AG10803 (cell line): ENCODE measurements at regions not wholly inside any gene's neighbourhood (a gene's known extent, or its start where the extent isn't known, plus 50 kb on each side); places are given as distances from the start of the nearest gene placed in this dataset.

Source experiments
- DNase-seq: peaks from one replicate; pipeline ENCODE4 v3.0.0; 2010; ENCODE audit warnings: low read depth
- H3K4me3 ChIP-seq: 2 replicates; pipeline ENCODE4 v1.5.1; 2011; ENCODE audit warnings: mild to moderate bottlenecking, low read length, control low read depth
- TF ChIP-seq, protein P1 (sequence below): conservative IDR thresholded peaks from 2 replicates; pipeline ENCODE4 v1.5.1; 2011; ENCODE audit warnings: mild to moderate bottlenecking, low read length, control low read depth, inconsistent platforms

DNA sequence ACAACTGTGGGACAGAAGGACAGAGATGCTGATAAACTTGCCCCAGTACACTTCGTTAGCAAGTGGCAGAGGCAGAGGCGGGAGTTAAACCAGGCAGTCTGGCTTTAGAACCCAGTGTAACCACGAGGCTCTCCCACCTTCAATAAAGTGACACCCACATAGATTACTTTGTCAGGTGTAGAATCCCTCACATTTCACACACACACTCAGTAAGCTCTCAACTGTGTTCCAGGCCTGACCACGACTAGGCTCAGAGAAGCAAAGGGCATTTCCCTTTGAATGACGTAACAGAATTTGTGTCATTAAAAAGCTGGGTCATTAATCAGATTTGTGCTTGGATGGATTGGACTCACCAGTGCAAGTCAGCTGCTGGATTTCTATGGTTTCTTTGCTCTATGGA is 118.3 kb upstream of the RCN1 start:
- DNase-seq = no peak
- TF ChIP-seq, protein P1, sequence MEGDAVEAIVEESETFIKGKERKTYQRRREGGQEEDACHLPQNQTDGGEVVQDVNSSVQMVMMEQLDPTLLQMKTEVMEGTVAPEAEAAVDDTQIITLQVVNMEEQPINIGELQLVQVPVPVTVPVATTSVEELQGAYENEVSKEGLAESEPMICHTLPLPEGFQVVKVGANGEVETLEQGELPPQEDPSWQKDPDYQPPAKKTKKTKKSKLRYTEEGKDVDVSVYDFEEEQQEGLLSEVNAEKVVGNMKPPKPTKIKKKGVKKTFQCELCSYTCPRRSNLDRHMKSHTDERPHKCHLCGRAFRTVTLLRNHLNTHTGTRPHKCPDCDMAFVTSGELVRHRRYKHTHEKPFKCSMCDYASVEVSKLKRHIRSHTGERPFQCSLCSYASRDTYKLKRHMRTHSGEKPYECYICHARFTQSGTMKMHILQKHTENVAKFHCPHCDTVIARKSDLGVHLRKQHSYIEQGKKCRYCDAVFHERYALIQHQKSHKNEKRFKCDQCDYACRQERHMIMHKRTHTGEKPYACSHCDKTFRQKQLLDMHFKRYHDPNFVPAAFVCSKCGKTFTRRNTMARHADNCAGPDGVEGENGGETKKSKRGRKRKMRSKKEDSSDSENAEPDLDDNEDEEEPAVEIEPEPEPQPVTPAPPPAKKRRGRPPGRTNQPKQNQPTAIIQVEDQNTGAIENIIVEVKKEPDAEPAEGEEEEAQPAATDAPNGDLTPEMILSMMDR = no peak

DNA sequence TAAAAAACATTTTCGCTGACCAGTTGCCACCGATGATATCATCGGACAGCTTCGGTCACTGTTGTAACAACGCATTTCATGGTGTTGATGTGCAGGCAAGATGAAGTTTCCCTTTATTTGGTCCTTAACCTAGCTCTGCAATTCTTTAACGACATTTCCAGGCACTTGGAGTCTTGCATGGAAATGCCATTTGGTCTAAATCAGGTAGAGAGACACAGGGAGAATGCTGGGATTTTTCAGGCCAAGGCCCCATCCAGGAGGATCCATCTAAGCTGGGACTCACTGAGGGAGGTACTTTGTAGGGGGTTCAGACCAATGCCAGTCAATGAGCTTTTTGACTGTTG is 121.5 kb upstream of the RCN1 start:
- H3K4me3 ChIP-seq = no peak overlapping the region
- TF ChIP-seq, protein P1 = no peak
- no peak for DNase-seq

More for the DNA sequence above, 118.3 kb upstream of the RCN1 start:
- H3K4me3 ChIP-seq = no peak overlapping the region

DNA sequence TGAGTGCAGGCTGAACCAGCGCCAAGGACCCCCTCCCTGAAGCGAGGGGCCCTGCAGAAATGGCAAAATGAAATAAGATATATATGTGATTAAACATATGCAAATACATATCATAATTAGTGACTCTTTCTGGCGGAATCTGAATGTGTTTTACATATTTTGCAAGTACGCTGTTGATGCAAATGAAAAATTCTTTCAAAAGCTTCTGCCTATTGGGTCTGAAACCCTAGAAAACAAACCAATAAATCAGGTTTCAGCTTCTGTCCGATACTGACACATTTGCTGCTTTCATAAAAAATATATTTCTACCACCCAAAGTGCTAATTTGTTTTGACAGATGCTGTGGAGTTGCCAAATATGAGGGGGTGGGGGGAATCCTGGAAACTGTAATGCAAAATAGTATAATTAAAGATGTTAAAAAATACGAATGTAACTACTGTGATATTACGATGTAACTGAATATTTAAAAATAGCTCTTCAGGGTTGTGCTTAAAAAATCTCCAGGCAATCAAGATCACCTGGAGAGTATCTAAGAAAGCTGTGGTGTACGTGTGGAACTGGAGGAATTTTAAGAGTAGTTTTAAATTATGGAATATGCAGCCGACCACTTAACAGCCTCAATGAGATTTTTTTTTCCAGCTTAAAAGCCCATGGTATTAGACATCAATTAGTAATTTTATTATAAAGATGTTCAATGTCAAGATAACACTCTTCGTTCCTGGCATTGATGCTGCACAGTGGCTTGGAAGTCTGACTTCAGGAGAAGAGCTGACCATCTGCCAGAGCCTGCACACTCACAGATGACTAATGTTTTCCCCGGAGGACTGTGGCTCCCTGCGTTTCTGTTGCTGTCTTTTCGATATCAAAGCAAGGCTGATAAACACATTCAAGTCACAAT is 122.2 kb upstream of the RCN1 start:
- peak; percentile 74 for DNase-seq
- H3K4me3 ChIP-seq = no peak overlapping the region
- TF ChIP-seq, protein P1 = no peak

DNA sequence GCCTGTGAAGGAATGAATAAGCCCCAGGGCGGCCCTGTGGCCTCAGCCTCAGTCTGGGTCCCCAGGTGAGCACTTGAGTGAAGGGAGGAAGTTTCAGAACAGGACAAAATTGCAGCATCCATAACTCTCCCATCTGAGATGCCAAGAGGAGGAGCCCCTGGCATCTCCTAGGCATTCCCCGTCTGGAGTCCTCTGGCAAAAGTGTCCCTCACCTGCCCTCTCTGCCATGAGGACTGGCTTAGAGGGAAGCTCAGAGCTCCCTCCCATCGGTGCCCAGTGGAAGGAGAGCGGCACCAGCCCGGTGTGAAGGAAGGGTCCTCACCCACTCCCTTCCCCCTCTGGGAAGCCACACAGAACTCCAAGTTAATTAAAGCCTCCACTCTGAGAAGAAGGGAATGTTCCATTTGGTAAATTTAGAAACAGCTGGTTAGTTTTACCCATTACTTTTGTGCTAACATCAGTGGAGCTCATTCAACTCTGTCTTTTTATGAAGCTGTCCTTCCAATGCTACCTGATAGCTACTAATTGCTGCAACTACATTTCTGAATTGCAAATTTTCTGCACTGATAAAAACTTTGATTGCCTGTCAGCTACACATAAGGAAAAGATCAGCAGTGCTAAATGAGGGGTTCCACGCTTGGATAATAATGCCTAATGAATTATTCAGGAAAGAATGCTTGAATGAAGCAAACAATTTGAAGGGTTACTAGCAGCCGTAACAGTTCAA is 123.3 kb upstream of the RCN1 start:
- no peak overlapping the region for H3K4me3 ChIP-seq
- TF ChIP-seq, protein P1 = no peak
- no peak for DNase-seq

DNA sequence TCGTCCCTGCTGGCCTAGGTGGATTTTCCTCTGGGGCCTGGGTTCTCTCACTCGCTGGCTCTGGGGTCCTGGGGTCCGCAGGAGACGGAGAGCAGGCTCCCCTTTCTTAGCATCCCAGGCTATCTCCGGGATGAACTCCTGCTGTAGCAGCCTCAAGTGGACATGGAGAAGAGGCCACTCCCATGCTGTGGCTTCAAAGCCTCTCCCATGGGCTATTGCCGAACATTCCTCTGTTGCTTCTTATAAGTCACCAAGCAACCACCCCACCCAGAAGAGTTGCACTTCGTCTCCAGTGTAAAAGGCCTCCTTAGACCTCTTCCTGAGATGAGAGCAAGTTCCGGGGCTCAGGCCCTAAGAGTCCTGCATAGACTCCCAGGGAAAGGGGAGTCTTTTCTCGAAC is 124.0 kb upstream of the RCN1 start:
- H3K4me3 ChIP-seq = no peak overlapping the region
- DNase-seq = no peak
- TF ChIP-seq, protein P1 = no peak

DNA sequence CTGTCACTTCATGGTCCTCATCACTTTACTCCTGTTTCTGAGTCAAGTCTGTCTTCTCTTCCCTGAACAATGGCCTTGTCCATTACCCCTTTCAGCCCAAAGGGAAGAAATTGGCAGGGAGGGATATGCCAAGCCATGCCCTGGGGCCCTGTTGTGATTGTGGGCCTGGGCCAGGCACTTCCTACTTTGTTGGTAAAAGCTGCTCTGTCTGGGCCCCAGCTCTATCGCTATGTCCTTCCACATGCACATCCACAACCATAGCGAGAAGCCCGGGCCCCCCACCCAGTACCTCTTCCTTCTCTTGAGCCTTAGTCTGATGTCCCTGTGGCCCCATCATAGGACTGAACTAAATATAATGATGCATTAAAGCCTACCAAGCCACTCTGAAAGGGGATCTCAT is 126.7 kb upstream of the RCN1 start:
- H3K4me3 ChIP-seq = no peak overlapping the region
- no peak for DNase-seq
- TF ChIP-seq, protein P1 = no peak

DNA sequence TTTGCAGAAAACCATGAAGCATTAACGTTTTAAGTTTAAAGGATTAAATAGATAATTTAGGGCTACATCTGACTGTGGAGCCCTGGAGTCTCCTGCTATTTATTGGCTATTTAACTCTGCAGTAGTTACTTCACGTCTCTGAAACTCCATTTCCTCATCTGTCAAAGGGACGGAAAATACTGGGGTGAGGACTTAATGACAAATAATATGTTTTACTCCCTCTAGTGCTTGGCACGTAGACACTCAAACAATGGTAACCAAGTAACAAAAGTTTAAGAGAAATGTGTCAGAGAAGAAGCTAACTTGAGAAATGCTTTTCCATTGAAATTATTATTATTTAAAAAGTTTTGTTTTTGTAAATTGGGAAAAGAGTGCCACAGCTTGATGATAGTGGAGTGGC is 130.7 kb upstream of the RCN1 start:
- no peak overlapping the region for H3K4me3 ChIP-seq
- no peak for DNase-seq
- TF ChIP-seq, protein P1 = no peak
